ENCODE measurements at regions not wholly inside any gene's neighbourhood (a gene's known extent, or its start where the extent isn't known, plus 50 kb on each side); places are given as distances from the start of the nearest gene placed in this dataset.

GRCh38 chr4:130210864-130211263 lies 1114.9 kb downstream of the C4orf33 start:
- no peak overlapping the region for H4K5ac ChIP-seq (ENCODE audit: low read depth, low read length)
- H3K27ac ChIP-seq (ENCODE audit: insufficient read depth, low read length) = no peak overlapping the region
- no peak overlapping the region for H2AK5ac ChIP-seq (ENCODE audit: low read depth, low read length)
- no peak overlapping the region for H2AFZ ChIP-seq (replicated peaks; ENCODE audit: low read length, poor library complexity)
- in situ Hi-C loops (cut with MboI; ENCODE audit: low sequenced_read_pairs) (no loop called here), intact Hi-C loops (cut with micrococcal nuclease) (no loop called here), dilution Hi-C loops (cut with HindIII; ENCODE audit: low sequenced_read_pairs, unreplicated experiment) (no loop called here)
- TF ChIP-seq RFX5 (IDR thresholded peaks at IDR 0.05; ENCODE audit: low read depth, low read length) = no peak
- no peak for TF ChIP-seq FOS (IDR thresholded peaks at IDR 0.05; ENCODE audit: low read depth, low read length)
- no peak for TF ChIP-seq MXI1 (IDR thresholded peaks at IDR 0.05; ENCODE audit: borderline replicate concordance, low read depth, low read length)
- TF ChIP-seq MAFK (IDR thresholded peaks at IDR 0.05; ENCODE audit: low read depth, low read length) = no peak
- no peak for TF ChIP-seq NFE2L2 (IDR thresholded peaks at IDR 0.05; ENCODE audit: low read depth, low read length)
- no peak for TF ChIP-seq CEBPB (IDR thresholded peaks at IDR 0.05; ENCODE audit: low read depth, low read length)
- no peak for TF ChIP-seq SMC3 (IDR thresholded peaks at IDR 0.05; ENCODE audit: low read depth, low read length)
- TF ChIP-seq MAZ (IDR thresholded peaks at IDR 0.05; ENCODE audit: borderline replicate concordance, low read depth, low read length) = no peak
- no peak for TF ChIP-seq BHLHE40 (IDR thresholded peaks at IDR 0.05; ENCODE audit: low read depth, low read length)
- no peak for TF ChIP-seq CTCF (conservative IDR thresholded peaks at IDR 0.05; ENCODE audit: low read depth, low read length)
- no peak for TF ChIP-seq POLR2A (IDR thresholded peaks at IDR 0.05; ENCODE audit: low read depth, low read length)
- no peak for TF ChIP-seq ELK1 (IDR thresholded peaks at IDR 0.05; ENCODE audit: borderline replicate concordance, low read depth, low read length)
- TF ChIP-seq USF2 (IDR thresholded peaks at IDR 0.05; ENCODE audit: low read depth, low read length) = no peak
- CTCF ChIA-PET = no interaction called here
- no peak overlapping the region for H2BK120ac ChIP-seq (ENCODE audit: low read depth, low read length)
- no CpG with 5 or more reads among the region's 1 CpG for WGBS, 2 experiments (ENCODE audit: extremely low coverage in 2 of 2, insufficient read length in 1 of 2)
- no peaks in the 10 kb centered on the region for H3K79me1 ChIP-seq (ENCODE audit: low read depth in 1 of 2, low read length in 2 of 2)
- no peaks in the 10 kb centered on the region for H3K4me1 ChIP-seq (ENCODE audit: control insufficient read depth, insufficient read depth, low read length)
- H4K91ac ChIP-seq (ENCODE audit: insufficient read depth, low read depth, low read length) = no peak overlapping the region
- POLR2A ChIA-PET (ENCODE audit: unreplicated experiment) = no interaction called here
- DNase-seq = no peak
- H3K27me3 ChIP-seq (ENCODE audit: control insufficient read depth, insufficient read depth, low read length) = no peaks in the 10 kb centered on the region
- H2AK9ac ChIP-seq (replicated peaks; ENCODE audit: low read depth, low read length, poor library complexity) = no peak overlapping the region
- H4K20me1 ChIP-seq (ENCODE audit: insufficient read depth, low read length) = no peaks in the 10 kb centered on the region
- no peak overlapping the region for H2BK20ac ChIP-seq (ENCODE audit: low read depth, low read length)
- H3K9me1 ChIP-seq (ENCODE audit: insufficient read depth, low read length) = no peaks in the 10 kb centered on the region
- no peak overlapping the region for H3K9ac ChIP-seq (ENCODE audit: low read depth, low read length)
- no peak overlapping the region for H3K4me3 ChIP-seq (ENCODE audit: insufficient read depth, low read depth, low read length)
- no peak overlapping the region for H3K23ac ChIP-seq (ENCODE audit: low read depth, low read length)
- H4K8ac ChIP-seq (ENCODE audit: low read depth in 2 of 2, low read length in 2 of 2) = no peak overlapping the region
- H3K4ac ChIP-seq (ENCODE audit: low read depth, low read length) = no peak overlapping the region
- ATAC-seq (ENCODE audit: low read depth) = no peak
- H3K36me3 ChIP-seq (ENCODE audit: control insufficient read depth, insufficient read depth, low read length) = no peaks in the 10 kb centered on the region
- no peaks in the 10 kb centered on the region for H3K9me3 ChIP-seq (ENCODE audit: control insufficient read depth, insufficient read depth, low read length)
- no peak overlapping the region for H3K4me2 ChIP-seq (ENCODE audit: low read depth, low read length)
- H3K18ac ChIP-seq (ENCODE audit: low read depth, low read length) = no peak overlapping the region
- H3K14ac ChIP-seq (replicated peaks; ENCODE audit: low read depth, low read length) = no peak overlapping the region
- H2BK5ac ChIP-seq (ENCODE audit: low read depth, low read length, poor library complexity, severe bottlenecking) = no peak overlapping the region
- BruUV-seq (replicated peaks) = no TSS peak
- no peak overlapping the region for H2BK15ac ChIP-seq (ENCODE audit: low read depth, low read length)
- no peak overlapping the region for H3K56ac ChIP-seq (ENCODE audit: extremely low read depth, insufficient read depth, low read length)

Measured in IMR-90 (cell line).